LNCAP (cell line): ENCODE measurements at regions not wholly inside any gene's neighbourhood (a gene's known extent, or its start where the extent isn't known, plus 50 kb on each side); places are given as distances from the start of the nearest gene placed in this dataset.

ENCODE experiments used
- CTCF ChIP-seq: fragments of 450-650 bp; IDR thresholded peaks from 2 replicates; pipeline ENCODE4 v1.5.1; 2017; ENCODE audit warnings: mild to moderate bottlenecking

GRCh38 chr7:81628951-81629350 is 140.9 kb downstream of the HGF start:
- TF ChIP-seq CTCF: no peak

DNA sequence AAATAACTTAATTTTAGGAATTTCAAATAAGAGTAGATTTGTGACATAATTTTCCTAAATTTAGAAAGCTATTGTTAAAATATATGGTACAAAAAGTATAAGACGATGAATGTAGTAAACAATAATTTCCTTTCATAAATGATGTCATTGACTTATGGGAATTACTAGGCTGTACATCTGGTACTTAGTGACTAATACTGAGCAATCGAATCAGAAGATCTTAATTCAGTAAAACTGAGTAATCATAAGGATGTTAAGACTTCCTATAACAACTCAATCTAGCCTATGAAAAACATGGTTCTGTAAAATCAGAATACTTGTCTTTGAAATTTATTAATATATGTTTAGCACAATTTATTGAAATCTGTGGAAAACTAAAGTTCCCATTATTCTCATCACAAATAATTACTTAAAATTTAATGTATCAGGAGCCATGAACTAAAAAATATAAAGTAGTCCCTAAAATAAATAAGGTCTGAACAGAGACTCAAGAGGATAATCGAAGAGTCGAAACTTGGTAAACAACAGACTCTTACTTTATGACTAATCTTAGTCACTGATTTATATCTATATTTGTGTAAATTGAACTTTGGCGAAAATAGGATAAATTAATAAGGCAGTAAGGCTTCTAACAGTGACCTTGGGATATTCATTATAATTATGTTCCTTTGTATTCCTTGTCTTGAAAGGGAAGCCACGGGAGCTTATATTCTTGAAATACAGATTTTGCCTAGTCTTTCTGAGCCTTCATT is 142.1 kb downstream of the HGF start:
- TF ChIP-seq CTCF: no peak

DNA sequence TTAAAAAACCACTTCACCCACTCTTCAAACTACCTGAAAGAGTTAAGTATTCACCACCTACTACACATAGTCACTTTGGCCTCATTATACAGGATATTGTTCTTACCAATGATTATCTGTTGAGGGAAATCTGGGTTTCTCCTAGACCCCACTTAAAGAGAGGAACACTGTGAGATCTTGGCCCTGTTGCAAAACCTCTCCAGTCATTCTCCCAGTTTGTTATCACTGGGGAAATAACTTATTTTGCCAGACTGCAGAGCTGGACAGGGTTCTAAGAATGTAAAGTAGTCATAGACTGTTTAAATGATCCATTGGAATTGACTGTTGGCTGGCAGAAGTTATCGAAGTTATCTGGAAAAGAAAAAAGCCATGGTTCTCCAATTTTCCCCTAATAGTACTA is 143.8 kb downstream of the HGF start:
- no peak for TF ChIP-seq CTCF

GRCh38 chr7:81624650-81625631 is 144.9 kb downstream of the HGF start:
- no peak for TF ChIP-seq CTCF

GRCh38 chr7:81624021-81624592 is 145.7 kb downstream of the HGF start:
- TF ChIP-seq CTCF: no peak

DNA sequence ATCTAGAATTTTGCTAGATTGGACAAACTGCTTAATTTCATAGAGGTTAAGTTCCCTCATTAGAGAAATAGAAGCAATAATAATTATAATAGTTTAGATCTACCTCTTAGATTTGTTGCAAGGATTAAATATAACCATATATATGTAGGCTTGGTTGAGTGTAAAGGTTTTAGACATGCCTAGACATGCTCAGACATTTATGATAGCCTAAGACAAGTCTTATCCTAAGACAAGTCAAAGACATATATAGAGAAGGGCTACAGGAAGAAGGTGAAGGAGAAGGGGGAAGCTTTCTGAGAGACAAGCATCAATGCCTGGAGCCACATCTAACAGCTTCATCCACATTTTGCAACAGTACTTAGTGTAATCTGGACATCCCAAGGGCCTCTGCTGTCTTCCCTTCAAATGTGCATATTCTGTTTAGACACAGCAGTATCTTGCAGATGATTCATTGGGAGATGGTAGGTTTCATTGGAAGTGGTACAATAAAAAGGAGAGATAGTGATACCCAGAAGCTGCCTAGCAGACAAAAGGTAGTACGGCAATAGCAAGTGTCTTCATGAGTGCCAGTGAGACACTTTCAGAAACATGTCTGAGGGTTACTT is 146.5 kb downstream of the HGF start:
- no peak for TF ChIP-seq CTCF

GRCh38 chr7:81621893-81622292 is 148.0 kb downstream of the HGF start:
- no peak for TF ChIP-seq CTCF
